Kidney (tissue), 13 donors: ENCODE measurements at regions not wholly inside any gene's neighbourhood (a gene's known extent, or its start where the extent isn't known, plus 50 kb on each side); places are given as distances from the start of the nearest gene placed in this dataset.

ENCODE experiments used
- DNase-seq, 5 donors: peaks; one replicate each; pipeline ENCODE4 v3.0.0-alpha.2; 2013 to 2020
- FAIRE-seq: peaks from 2 replicates; lab custom pipeline; 2012; peaks lifted over from hg19 to GRCh38; lab: Jason Lieb, UNC
- H3K27ac ChIP-seq, 2 donors: one replicate each; pipeline ENCODE4 v1.7.0; 2013; ENCODE audit warnings: low read depth in 2 of 2, low read length in 2 of 2, inconsistent platforms in 1 of 2
- H3K27me3 ChIP-seq: one replicate; pipeline ENCODE4 v1.7.1; 2013; ENCODE audit warnings: low read length, inconsistent platforms; ENCODE audit not compliant: control insufficient read depth, insufficient read depth
- H3K36me3 ChIP-seq, 3 donors: one replicate each; pipeline versions ENCODE4 v1.7.0 to v1.7.1; 2013; ENCODE audit warnings: low read length in 3 of 3, control low read depth in 1 of 3, inconsistent platforms in 1 of 3; ENCODE audit not compliant: insufficient read depth in 3 of 3, control insufficient read depth in 2 of 3
- H3K4me1 ChIP-seq, 3 donors: one replicate each; pipeline versions ENCODE4 v1.7.0 to v1.7.1; 2013; ENCODE audit warnings: low read length in 3 of 3, inconsistent platforms in 1 of 3, low read depth in 1 of 3; ENCODE audit not compliant: control insufficient read depth in 2 of 3, insufficient read depth in 2 of 3
- H3K4me3 ChIP-seq, 3 donors: one replicate each; pipeline versions ENCODE4 v1.7.0 to v1.8.1; 2013; ENCODE audit warnings: low read length in 3 of 3, control low read depth in 1 of 3, inconsistent platforms in 1 of 3
- H3K9ac ChIP-seq, 3 donors: one replicate each; pipeline versions ENCODE4 v1.7.0 to v1.7.1; 2013; ENCODE audit warnings: low read length in 3 of 3, control low read depth in 1 of 3, inconsistent platforms in 1 of 3
- H3K9me3 ChIP-seq, 3 donors: one replicate each; pipeline versions ENCODE4 v1.7.0 to v1.7.1; 2013; ENCODE audit warnings: low read length in 3 of 3, control low read depth in 1 of 3, inconsistent platforms in 1 of 3; ENCODE audit not compliant: control insufficient read depth in 2 of 3, insufficient read depth in 1 of 3
- CTCF ChIP-seq: IDR thresholded peaks from 3 replicates; pipeline ENCODE4 v1.5.1; 2012; ENCODE audit warnings: mild to moderate bottlenecking, moderate library complexity, borderline replicate concordance; ENCODE audit not compliant: insufficient read depth; ENCODE audit errors: extremely low read depth
- intact Hi-C: fragments of 100-400 bp; cut with DNase I; formaldehyde crosslinking; loops from one replicate; pipeline ENCODE4 v1.11.1; 2022
- donor health status: control.
- donor health status: control.
- donor health status: control.
- donor health status: control.
- donor health status: control.
- donor health status: DM: yes; HTN: yes; CAD: no.
- donor health status: Normal renal cell carcinoma (clear cell type).

GRCh38 chr5:33317271-33317670, 123.5 kb upstream of the TARS1 start:
- no peak for FAIRE-seq

GRCh38 chr5:33319151-33319550, 121.6 kb upstream of the TARS1 start:
- no peak overlapping the region for H3K27ac ChIP-seq
- H3K27me3 ChIP-seq = no peaks in the 10 kb centered on the region
- no peak for TF ChIP-seq CTCF
- intact Hi-C loops = no loop called here
- no peak overlapping the region for H3K4me3 ChIP-seq
- H3K36me3 ChIP-seq = no peaks in the 10 kb centered on the region
- no peak for DNase-seq
- no peak overlapping the region for H3K9ac ChIP-seq
- H3K4me1 ChIP-seq = no peaks in the 10 kb centered on the region
- no peaks in the 10 kb centered on the region for H3K9me3 ChIP-seq
- no peak for FAIRE-seq

More at GRCh38 chr5:33317271-33317670, 123.5 kb upstream of the TARS1 start:
- Histone ChIP-seq H3K9ac (no peak overlapping the region), H3K4me3 (no peak overlapping the region), H3K9me3 (no peaks in the 10 kb centered on the region), H3K4me1 (no peaks in the 10 kb centered on the region), H3K36me3 (no peaks in the 10 kb centered on the region), H3K27me3 (no peaks in the 10 kb centered on the region), H3K27ac (no peak overlapping the region)
- no peak for TF ChIP-seq CTCF
- intact Hi-C loops = no loop called here
- DNase-seq = no peak

- H3K9ac ChIP-seq = no peak overlapping the region
- H3K4me1 ChIP-seq = no peaks in the 10 kb centered on the region
- no peak overlapping the region for H3K4me3 ChIP-seq
- TF ChIP-seq CTCF = no peak
- FAIRE-seq (no peak), DNase-seq (no peak)
- H3K36me3 ChIP-seq = no peaks in the 10 kb centered on the region
- H3K27ac ChIP-seq = no peak overlapping the region
- intact Hi-C loops = no loop called here
- no peaks in the 10 kb centered on the region for H3K27me3 ChIP-seq
- no peaks in the 10 kb centered on the region for H3K9me3 ChIP-seq
Observed at GRCh38 chr5:33319841-33320240, 120.9 kb upstream of the TARS1 start.

- Histone ChIP-seq H3K36me3 (no peaks in the 10 kb centered on the region), H3K4me3 (no peak overlapping the region), H3K4me1 (no peaks in the 10 kb centered on the region), H3K27me3 (no peaks in the 10 kb centered on the region), H3K9me3 (no peaks in the 10 kb centered on the region), H3K9ac (no peak overlapping the region), H3K27ac (peak overlapping the region in 1 of 2 donors; percentile 20)
- no peak for TF ChIP-seq CTCF
- intact Hi-C loops = no loop called here
- DNase-seq (peak in 2 of 5 donors; percentile 56 to 81), FAIRE-seq (peak; percentile 25)
Observed at GRCh38 chr5:33321026-33321425, 119.7 kb upstream of the TARS1 start.
